HG02981 (cell line): ENCODE measurements at regions not wholly inside any gene's neighbourhood (a gene's known extent, or its start where the extent isn't known, plus 50 kb on each side); places are given as distances from the start of the nearest gene placed in this dataset.

Source experiments
- ATAC-seq: cut with Tn5 transposase; IDR thresholded peaks from one replicate; pipeline ENCODE4 v1.9.1; 2021; ENCODE audit warnings: mild to moderate bottlenecking, moderate library complexity; ENCODE audit not compliant: unreplicated experiment

- ATAC-seq = no peak
These were observed 143.3 kb upstream of the SLCO3A1 start for GRCh38 chr15:91710080-91710698.

GRCh38 chr15:91711384-91712033, 142.0 kb upstream of the SLCO3A1 start:
- ATAC-seq = no peak

DNA sequence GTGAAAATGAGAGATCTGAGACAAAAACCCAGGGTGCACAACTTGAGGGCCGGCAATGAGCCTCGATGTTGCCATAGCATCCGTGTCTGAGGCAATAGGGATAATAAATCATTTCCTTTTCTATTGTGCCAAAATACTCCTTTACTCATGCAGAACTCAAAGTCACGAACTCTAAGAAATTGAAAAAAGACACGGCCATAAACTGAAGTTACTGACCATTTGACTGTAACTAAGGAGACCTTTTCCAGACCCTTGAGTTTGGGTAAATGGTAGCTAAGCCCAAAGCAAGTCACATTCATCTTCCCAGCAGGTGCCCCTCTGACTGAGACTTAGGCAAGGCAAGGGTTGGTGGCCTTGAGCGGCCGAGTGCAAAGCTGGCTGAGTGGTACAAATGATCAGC, 141.2 kb upstream of the SLCO3A1 start:
- no peak for ATAC-seq

DNA sequence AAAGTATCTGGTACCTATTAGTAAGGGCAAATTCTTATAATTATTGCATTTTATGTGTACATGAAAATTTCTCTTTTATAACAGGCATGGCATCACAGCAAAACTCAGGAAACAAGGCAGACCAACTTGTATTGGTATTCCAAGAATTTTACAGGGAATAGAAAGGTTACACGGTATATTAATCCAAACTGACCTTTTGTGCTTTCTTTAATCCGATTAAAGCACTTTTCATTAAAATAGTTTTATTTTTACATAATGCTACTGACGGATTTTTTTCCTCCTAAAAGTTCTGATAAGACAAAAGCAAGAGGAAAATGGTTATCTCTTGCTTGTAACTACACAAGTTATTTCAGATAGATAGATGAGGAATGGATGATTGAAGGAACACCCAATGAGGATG, 137.0 kb upstream of the SLCO3A1 start:
- no peak for ATAC-seq

- no peak for ATAC-seq
These were observed 135.7 kb upstream of the SLCO3A1 start for GRCh38 chr15:91717811-91718210.

DNA sequence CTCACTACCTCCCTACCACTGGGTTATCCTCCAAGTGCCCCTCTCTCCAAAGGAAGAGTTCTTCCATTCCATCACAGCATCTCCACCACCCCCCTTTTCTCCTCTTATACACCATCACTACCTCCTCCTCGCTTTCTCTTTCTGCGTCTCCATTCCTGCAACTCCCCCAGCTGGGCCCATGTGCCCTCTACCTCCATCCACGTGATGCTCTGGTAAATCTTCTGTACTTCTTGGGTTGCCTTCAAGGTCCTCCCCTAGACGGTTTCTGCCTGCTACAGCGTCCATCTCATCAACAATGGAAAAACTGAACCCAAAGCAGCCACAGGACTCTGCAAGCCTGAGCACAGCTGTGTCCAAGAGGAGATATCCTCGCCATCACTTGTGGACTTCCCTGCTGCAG, 129.5 kb upstream of the SLCO3A1 start:
- no peak for ATAC-seq

DNA sequence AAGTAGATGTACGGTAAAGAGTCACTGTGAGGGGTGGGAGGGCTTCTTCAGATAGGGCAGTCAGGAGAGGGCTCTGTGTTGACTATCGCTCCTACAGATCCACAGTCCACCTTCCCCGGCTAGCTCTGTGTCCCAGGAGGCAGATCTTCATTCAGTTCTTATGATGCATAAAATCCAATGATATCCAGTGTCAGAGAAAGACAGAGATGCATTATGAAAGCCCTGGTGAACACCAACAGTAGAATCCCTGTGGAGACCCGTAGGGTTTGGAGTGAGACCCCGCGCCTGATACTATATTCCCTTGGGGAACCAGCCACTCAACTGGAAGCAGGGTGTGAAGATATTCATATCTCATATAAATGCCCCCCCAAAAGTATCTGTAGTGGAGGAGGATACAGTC, 119.8 kb upstream of the SLCO3A1 start:
- no peak for ATAC-seq

DNA sequence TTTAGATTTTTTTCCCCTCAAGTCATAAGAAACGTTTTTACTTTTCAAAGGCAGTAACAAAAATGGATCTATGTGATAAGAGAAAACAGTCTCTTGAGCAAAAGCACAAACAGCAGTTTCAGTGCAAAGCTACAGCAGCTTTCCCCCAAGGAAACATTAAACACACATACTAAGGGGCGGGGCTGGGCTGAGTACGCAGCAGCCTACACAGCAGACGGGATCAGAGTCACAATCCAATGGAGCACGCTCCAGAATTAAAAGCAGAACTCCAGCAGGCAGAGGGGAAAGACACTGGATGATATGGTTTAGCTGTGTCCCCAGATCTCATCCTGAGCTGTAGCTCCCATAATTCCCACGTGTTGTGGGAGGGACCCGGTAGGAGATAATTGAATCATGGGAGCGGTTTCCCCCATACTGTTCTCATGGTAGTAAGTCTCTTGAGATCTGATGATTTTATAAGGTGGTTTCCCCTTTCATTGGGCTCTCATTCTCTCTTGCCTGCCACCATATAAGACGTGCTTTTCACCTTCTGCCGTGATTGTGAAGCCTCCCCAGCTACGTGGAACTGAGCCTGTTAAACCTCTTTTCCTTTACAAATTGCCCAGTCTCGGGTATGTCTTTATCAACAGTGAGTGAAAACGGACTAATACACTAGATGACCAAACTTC, 116.2 kb upstream of the SLCO3A1 start:
- ATAC-seq = no peak

GRCh38 chr15:91741986-91742385, 111.5 kb upstream of the SLCO3A1 start:
- no peak for ATAC-seq

- no peak for ATAC-seq
These were observed 101.9 kb upstream of the SLCO3A1 start for GRCh38 chr15:91751611-91752010.

DNA sequence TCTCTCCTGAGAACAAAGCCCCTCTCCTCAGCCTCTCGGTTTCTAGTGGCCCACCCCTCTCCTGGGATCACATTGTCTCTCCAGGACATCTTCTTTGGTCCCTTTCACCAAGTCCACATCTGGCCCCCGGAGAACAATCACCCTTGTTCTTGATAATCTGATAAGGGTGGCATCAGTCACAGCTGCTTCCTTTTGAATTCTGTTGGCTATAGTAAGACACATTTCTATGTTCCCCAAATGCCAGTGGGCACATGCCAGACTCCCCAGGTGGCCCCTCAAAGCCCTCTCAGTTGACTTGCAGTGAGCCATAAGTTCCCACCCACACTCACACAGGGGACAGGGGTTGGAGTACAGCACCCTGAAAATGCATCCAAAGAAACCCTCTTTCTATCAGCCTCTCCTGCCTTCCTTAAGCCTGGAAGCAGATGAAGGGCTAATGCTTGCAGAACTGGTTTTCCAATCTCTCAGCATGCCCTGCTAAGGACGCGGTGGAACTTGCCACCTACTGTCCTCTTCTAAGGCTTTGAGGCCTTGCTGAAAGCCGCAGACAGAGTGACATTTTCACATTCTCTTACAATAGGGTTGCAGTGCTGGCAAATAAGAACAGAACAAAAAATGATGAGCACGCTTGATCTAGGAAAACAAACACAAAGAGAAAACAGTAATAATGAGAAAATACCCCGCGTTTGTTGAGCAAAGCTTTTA, 101.3 kb upstream of the SLCO3A1 start:
- no peak for ATAC-seq

- ATAC-seq = no peak
These were observed 93.9 kb upstream of the SLCO3A1 start for GRCh38 chr15:91759560-91759959.

DNA sequence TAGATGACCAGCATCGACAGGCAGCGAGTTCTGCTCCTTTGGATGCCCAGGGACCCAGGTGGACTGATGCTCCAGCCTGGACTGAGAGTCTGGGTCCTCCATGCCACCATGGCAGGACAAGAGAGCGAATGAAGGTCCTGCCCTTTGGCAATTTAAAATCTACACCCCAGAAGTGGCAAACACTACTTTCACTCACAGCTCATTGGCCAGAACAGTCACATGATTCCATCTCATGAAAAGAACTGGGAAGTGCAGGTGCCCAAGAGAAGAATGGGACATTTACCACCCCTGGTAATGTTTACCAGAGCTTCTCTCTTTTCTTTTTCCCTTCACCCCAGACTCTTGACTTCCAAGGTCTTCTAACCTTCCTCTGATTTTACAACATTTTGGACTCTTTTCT, 87.8 kb upstream of the SLCO3A1 start:
- ATAC-seq = no peak

GRCh38 chr15:91769476-91769875, 84.0 kb upstream of the SLCO3A1 start:
- no peak for ATAC-seq

- ATAC-seq = no peak
These were observed 83.6 kb upstream of the SLCO3A1 start for GRCh38 chr15:91769894-91770293.

DNA sequence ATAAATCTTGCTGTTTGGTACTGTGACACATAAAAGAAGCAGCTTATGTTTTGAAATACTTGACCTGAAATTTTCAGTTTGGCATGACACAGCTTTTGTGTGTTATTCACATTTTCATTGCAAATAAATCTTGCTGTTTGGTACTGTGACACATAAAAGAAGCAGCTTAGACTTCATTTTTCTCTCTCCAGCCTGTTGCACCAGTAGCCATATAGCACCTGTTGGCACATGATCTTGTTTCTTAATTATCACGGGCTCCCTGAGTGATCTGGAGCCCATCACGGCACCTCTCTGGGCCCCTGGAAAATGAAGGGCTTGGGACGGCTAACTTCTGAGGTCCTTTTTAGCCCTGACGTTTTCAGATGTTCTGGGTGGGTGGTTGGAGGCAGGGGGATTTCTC, 77.4 kb upstream of the SLCO3A1 start:
- no peak for ATAC-seq

GRCh38 chr15:91779960-91780359, 73.5 kb upstream of the SLCO3A1 start:
- ATAC-seq = no peak

DNA sequence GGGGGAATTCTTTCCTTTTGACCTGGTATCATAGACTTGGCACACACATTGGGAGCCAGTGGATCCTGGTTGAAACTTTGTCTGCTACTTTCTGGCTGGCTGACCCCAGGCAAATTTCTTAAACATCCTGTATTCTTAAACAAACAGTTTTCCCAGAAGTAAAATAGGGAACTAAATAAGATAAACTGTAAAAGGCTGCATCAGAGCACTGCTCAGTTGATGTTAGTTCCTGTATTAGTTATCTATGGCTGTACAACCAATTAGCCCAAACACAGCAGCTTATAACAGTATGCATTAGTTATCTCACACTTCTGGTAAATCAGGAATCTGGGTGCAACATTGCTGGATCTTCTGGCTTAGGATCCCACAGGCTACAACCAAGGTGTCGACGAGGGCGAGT, 73.1 kb upstream of the SLCO3A1 start:
- ATAC-seq = no peak

GRCh38 chr15:91782221-91782620, 71.3 kb upstream of the SLCO3A1 start:
- no peak for ATAC-seq

GRCh38 chr15:91783008-91783407, 70.5 kb upstream of the SLCO3A1 start:
- no peak for ATAC-seq

GRCh38 chr15:91783451-91783850, 70.1 kb upstream of the SLCO3A1 start:
- no peak for ATAC-seq
